ENCODE measurements at regions not wholly inside any gene's neighbourhood (a gene's known extent, or its start where the extent isn't known, plus 50 kb on each side); places are given as distances from the start of the nearest gene placed in this dataset.

DNA sequence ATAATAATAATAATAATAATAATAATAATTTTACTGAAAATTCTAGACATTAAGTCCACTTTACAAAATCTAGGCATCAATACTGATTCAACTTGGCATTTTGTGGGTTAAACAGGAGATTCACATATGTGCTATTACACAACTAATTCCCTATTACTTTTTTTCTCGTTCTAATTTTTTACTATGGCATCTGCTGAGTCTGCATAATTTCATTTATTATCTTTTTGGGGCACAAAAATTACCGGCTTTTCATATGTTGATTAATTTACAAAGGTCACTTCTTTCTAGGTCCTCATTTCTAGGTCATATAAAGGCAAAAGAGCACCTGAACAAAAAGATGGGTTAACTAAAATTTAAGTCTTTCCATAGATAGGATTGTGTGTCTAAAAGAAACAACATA is 1357.8 kb upstream of the ADGRB3 start (continued):
- TF ChIP-seq, protein P1, sequence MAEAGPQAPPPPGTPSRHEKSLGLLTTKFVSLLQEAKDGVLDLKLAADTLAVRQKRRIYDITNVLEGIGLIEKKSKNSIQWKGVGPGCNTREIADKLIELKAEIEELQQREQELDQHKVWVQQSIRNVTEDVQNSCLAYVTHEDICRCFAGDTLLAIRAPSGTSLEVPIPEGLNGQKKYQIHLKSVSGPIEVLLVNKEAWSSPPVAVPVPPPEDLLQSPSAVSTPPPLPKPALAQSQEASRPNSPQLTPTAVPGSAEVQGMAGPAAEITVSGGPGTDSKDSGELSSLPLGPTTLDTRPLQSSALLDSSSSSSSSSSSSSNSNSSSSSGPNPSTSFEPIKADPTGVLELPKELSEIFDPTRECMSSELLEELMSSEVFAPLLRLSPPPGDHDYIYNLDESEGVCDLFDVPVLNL (CRISPR knock-in tag; IDR thresholded peaks at IDR 0.05; ENCODE audit: low read depth) = no peak
- TF ChIP-seq TBL1XR1 (IDR thresholded peaks at IDR 0.05; ENCODE audit: low read length in 2 of 2) (no peak), ZNF583 (CRISPR knock-in tag; IDR thresholded peaks at IDR 0.05) (no peak), C11orf30 (IDR thresholded peaks at IDR 0.05; ENCODE audit: low read depth) (peak; percentile 68; the same call in 1 of the 2 replicates), PHF8 (IDR thresholded peaks at IDR 0.05; ENCODE audit: borderline replicate concordance, low read length) (no peak), POLR3G (IDR thresholded peaks at IDR 0.05; ENCODE audit: extremely low read depth, insufficient read length, insufficient replicate concordance) (no peak), MAFF (IDR thresholded peaks at IDR 0.05; ENCODE audit: low read length) (peak; percentile 66)
- TF ChIP-seq, protein P2, sequence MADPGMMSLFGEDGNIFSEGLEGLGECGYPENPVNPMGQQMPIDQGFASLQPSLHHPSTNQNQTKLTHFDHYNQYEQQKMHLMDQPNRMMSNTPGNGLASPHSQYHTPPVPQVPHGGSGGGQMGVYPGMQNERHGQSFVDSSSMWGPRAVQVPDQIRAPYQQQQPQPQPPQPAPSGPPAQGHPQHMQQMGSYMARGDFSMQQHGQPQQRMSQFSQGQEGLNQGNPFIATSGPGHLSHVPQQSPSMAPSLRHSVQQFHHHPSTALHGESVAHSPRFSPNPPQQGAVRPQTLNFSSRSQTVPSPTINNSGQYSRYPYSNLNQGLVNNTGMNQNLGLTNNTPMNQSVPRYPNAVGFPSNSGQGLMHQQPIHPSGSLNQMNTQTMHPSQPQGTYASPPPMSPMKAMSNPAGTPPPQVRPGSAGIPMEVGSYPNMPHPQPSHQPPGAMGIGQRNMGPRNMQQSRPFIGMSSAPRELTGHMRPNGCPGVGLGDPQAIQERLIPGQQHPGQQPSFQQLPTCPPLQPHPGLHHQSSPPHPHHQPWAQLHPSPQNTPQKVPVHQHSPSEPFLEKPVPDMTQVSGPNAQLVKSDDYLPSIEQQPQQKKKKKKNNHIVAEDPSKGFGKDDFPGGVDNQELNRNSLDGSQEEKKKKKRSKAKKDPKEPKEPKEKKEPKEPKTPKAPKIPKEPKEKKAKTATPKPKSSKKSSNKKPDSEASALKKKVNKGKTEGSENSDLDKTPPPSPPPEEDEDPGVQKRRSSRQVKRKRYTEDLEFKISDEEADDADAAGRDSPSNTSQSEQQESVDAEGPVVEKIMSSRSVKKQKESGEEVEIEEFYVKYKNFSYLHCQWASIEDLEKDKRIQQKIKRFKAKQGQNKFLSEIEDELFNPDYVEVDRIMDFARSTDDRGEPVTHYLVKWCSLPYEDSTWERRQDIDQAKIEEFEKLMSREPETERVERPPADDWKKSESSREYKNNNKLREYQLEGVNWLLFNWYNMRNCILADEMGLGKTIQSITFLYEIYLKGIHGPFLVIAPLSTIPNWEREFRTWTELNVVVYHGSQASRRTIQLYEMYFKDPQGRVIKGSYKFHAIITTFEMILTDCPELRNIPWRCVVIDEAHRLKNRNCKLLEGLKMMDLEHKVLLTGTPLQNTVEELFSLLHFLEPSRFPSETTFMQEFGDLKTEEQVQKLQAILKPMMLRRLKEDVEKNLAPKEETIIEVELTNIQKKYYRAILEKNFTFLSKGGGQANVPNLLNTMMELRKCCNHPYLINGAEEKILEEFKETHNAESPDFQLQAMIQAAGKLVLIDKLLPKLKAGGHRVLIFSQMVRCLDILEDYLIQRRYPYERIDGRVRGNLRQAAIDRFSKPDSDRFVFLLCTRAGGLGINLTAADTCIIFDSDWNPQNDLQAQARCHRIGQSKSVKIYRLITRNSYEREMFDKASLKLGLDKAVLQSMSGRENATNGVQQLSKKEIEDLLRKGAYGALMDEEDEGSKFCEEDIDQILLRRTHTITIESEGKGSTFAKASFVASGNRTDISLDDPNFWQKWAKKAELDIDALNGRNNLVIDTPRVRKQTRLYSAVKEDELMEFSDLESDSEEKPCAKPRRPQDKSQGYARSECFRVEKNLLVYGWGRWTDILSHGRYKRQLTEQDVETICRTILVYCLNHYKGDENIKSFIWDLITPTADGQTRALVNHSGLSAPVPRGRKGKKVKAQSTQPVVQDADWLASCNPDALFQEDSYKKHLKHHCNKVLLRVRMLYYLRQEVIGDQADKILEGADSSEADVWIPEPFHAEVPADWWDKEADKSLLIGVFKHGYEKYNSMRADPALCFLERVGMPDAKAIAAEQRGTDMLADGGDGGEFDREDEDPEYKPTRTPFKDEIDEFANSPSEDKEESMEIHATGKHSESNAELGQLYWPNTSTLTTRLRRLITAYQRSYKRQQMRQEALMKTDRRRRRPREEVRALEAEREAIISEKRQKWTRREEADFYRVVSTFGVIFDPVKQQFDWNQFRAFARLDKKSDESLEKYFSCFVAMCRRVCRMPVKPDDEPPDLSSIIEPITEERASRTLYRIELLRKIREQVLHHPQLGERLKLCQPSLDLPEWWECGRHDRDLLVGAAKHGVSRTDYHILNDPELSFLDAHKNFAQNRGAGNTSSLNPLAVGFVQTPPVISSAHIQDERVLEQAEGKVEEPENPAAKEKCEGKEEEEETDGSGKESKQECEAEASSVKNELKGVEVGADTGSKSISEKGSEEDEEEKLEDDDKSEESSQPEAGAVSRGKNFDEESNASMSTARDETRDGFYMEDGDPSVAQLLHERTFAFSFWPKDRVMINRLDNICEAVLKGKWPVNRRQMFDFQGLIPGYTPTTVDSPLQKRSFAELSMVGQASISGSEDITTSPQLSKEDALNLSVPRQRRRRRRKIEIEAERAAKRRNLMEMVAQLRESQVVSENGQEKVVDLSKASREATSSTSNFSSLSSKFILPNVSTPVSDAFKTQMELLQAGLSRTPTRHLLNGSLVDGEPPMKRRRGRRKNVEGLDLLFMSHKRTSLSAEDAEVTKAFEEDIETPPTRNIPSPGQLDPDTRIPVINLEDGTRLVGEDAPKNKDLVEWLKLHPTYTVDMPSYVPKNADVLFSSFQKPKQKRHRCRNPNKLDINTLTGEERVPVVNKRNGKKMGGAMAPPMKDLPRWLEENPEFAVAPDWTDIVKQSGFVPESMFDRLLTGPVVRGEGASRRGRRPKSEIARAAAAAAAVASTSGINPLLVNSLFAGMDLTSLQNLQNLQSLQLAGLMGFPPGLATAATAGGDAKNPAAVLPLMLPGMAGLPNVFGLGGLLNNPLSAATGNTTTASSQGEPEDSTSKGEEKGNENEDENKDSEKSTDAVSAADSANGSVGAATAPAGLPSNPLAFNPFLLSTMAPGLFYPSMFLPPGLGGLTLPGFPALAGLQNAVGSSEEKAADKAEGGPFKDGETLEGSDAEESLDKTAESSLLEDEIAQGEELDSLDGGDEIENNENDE (IDR thresholded peaks at IDR 0.05; ENCODE audit: low read depth, low read length) = no peak

Data from K562 (cell line).